H1 (cell line): ENCODE measurements at regions not wholly inside any gene's neighbourhood (a gene's known extent, or its start where the extent isn't known, plus 50 kb on each side); places are given as distances from the start of the nearest gene placed in this dataset.

Experiments
- CTCF ChIA-PET: fragments of 300-600 bp; sonication (Branson Sonifier 250); formaldehyde crosslinking; loops from one replicate; lab custom pipeline; 2021; ENCODE audit not compliant: partially characterized antibody; lab: Charles Lee
- POLR2A ChIA-PET: fragments of 300-600 bp; sonication (Branson Sonifier 250); formaldehyde crosslinking; loops from one replicate; lab custom pipeline; 2021; ENCODE audit warnings: inconsistent platforms; ENCODE audit not compliant: partially characterized antibody; lab: Charles Lee
- DNase-seq, 2 experiments: peaks; one replicate each; pipeline versions ENCODE4 v3.0.0 to v3.0.0-alpha.2; 2010 to 2022; ENCODE audit warnings: low spot score in 2 of 2, low read depth in 1 of 2, mixed read lengths in 1 of 2
- FAIRE-seq: peaks from 2 replicates; lab custom pipeline; 2011; peaks lifted over from hg19 to GRCh38; lab: Jason Lieb, UNC
- H2AFZ ChIP-seq: 2 replicates; pipeline ENCODE4 v1.8.1; 2012; ENCODE audit warnings: low read length, inconsistent platforms
- H2AK5ac ChIP-seq: 2 replicates; pipeline ENCODE4 v1.6.1; 2013; ENCODE audit warnings: low read depth, low read length
- H2BK120ac ChIP-seq: replicated peaks from 2 replicates; pipeline ENCODE3; 2013; ENCODE audit warnings: low read depth, low read length, inconsistent platforms
- H2BK12ac ChIP-seq: 2 replicates; pipeline ENCODE4 v1.6.1; 2013; ENCODE audit warnings: low read depth, low read length
- H2BK15ac ChIP-seq: 2 replicates; pipeline ENCODE4 v1.6.1; 2013; ENCODE audit warnings: low read length
- H2BK20ac ChIP-seq: 2 replicates; pipeline ENCODE4 v1.6.1; 2013; ENCODE audit warnings: low read length
- H2BK5ac ChIP-seq: 2 replicates; pipeline ENCODE4 v1.6.1; 2013; ENCODE audit warnings: low read depth, low read length
- H3K14ac ChIP-seq: 2 replicates; pipeline ENCODE4 v1.6.1; 2013; ENCODE audit warnings: inconsistent platforms; ENCODE audit not compliant: insufficient read length
- H3K18ac ChIP-seq: 2 replicates; pipeline ENCODE4 v1.6.1; 2013; ENCODE audit warnings: low read length; ENCODE audit errors: extremely low read depth
- H3K23ac ChIP-seq: 2 replicates; pipeline ENCODE4 v1.6.1; 2013; ENCODE audit warnings: inconsistent platforms; ENCODE audit not compliant: insufficient read length
- H3K23me2 ChIP-seq: 2 replicates; pipeline ENCODE4 v1.6.1; 2013; ENCODE audit warnings: low read depth, low read length
- H3K27ac ChIP-seq: 2 replicates; pipeline ENCODE4 v1.6.1; 2011; ENCODE audit warnings: low read depth, low read length, inconsistent platforms
- H3K27me3 ChIP-seq, 4 experiments: replicated peaks in 1 of 4; 1 replicate in 1 of 4; 2 replicates in 3 of 4; pipeline versions ENCODE4 v1.6.1 to v1.8.1; 2011 to 2013; ENCODE audit warnings: low read length in 3 of 4, mild to moderate bottlenecking in 3 of 4, inconsistent platforms in 2 of 4, mixed read lengths in 2 of 4, moderate library complexity in 1 of 4; ENCODE audit not compliant: control insufficient read depth in 3 of 4, insufficient read depth in 3 of 4; ENCODE audit errors: extremely low read depth in 1 of 4
- H3K36me3 ChIP-seq, 4 experiments: 2 replicates each; pipeline versions ENCODE4 v1.6.1 to v1.8.1; 2011 to 2013; ENCODE audit warnings: mild to moderate bottlenecking in 4 of 4, low read length in 3 of 4, moderate library complexity in 2 of 4, control low read depth in 1 of 4, inconsistent platforms in 1 of 4; ENCODE audit not compliant: insufficient read depth in 4 of 4, control insufficient read depth in 2 of 4
- H3K4ac ChIP-seq: replicated peaks from 2 replicates; pipeline ENCODE3; 2013; ENCODE audit warnings: low read length, low read depth, mixed read lengths, inconsistent platforms; ENCODE audit not compliant: insufficient read length
- H3K4me1 ChIP-seq, 4 experiments: replicated peaks in 1 of 4; 1 replicate in 1 of 4; 2 replicates in 3 of 4; pipeline versions ENCODE4 v1.6.1 to v1.8.1; 2011 to 2013; ENCODE audit warnings: low read length in 3 of 4, inconsistent platforms in 2 of 4, mixed read lengths in 1 of 4; ENCODE audit not compliant: insufficient read depth in 4 of 4, control insufficient read depth in 3 of 4
- H3K4me2 ChIP-seq, 2 experiments: 2 replicates each; pipeline versions ENCODE4 v1.6.1 to v1.8.1; 2011 to 2013; ENCODE audit warnings: low read depth in 2 of 2, low read length in 2 of 2, control low read depth in 1 of 2, inconsistent platforms in 1 of 2, mild to moderate bottlenecking in 1 of 2; ENCODE audit not compliant: insufficient read depth in 1 of 2
- H3K4me3 ChIP-seq, 4 experiments: fragments of 200-600, 300-600 bp in 1 of 4; sonication (generic), shearing (Covaris generic), sonication (Bioruptor Twin) in 1 of 4; 2 replicates each; pipeline versions ENCODE4 v1.5.1 to v1.8.1; 2011 to 2016; ENCODE audit warnings: low read length in 4 of 4, low read depth in 3 of 4, control low read depth in 2 of 4, inconsistent platforms in 2 of 4, mild to moderate bottlenecking in 2 of 4, mixed read lengths in 1 of 4, moderate library complexity in 1 of 4; ENCODE audit not compliant: insufficient read depth in 2 of 4; ENCODE audit errors: extremely low read depth in 1 of 4
- H3K56ac ChIP-seq: replicated peaks from 2 replicates; pipeline ENCODE3; 2013; ENCODE audit warnings: low read depth, mild to moderate bottlenecking, mixed read lengths, low read length, inconsistent platforms; ENCODE audit not compliant: insufficient read length
- H3K79me1 ChIP-seq: 2 replicates; pipeline ENCODE4 v1.6.1; 2013; ENCODE audit warnings: low read depth, low read length, control low read depth
- H3K79me2 ChIP-seq, 2 experiments: 2 replicates each; pipeline versions ENCODE4 v1.6.1 to v1.8.1; 2012 to 2013; ENCODE audit warnings: low read length in 2 of 2, mild to moderate bottlenecking in 2 of 2, inconsistent platforms in 1 of 2; ENCODE audit not compliant: insufficient read depth in 2 of 2, control insufficient read depth in 1 of 2
- H3K9ac ChIP-seq, 4 experiments: replicated peaks in 1 of 4; 1 replicate in 1 of 4; 2 replicates in 3 of 4; pipeline versions ENCODE4 v1.6.1 to v1.8.1; 2011 to 2013; ENCODE audit warnings: low read depth in 3 of 4, low read length in 3 of 4, control low read depth in 2 of 4, mild to moderate bottlenecking in 2 of 4, moderate library complexity in 2 of 4, inconsistent platforms in 1 of 4; ENCODE audit errors: extremely low read depth in 1 of 4
- H3K9me3 ChIP-seq, 2 experiments: 2 replicates each; pipeline versions ENCODE4 v1.6.1 to v1.8.1; 2012 to 2013; ENCODE audit warnings: mild to moderate bottlenecking in 2 of 2, moderate library complexity in 2 of 2, control low read depth in 1 of 2, inconsistent platforms in 1 of 2, low read depth in 1 of 2, low read length in 1 of 2, mixed read lengths in 1 of 2; ENCODE audit not compliant: insufficient read depth in 2 of 2
- H4K20me1 ChIP-seq, 2 experiments: replicated peaks in 1 of 2; 2 replicates each; pipeline versions ENCODE3 to v1.8.1; 2011 to 2013; ENCODE audit warnings: inconsistent platforms in 2 of 2, low read length in 2 of 2, mild to moderate bottlenecking in 1 of 2; ENCODE audit not compliant: insufficient read depth in 2 of 2, control insufficient read depth in 1 of 2
- H4K5ac ChIP-seq: 2 replicates; pipeline ENCODE4 v1.6.1; 2013; ENCODE audit warnings: low read length, low read depth, mixed read lengths, inconsistent platforms; ENCODE audit not compliant: insufficient read length
- H4K8ac ChIP-seq: 2 replicates; pipeline ENCODE4 v1.8.0; 2013; ENCODE audit warnings: mild to moderate bottlenecking, moderate library complexity, low read length, inconsistent platforms; ENCODE audit not compliant: insufficient read depth; ENCODE audit errors: extremely low read depth
- H4K91ac ChIP-seq: replicated peaks from 2 replicates; pipeline ENCODE3; 2013; ENCODE audit warnings: low read length, mixed read lengths, inconsistent platforms; ENCODE audit not compliant: insufficient read length
- BRCA1 ChIP-seq: IDR thresholded peaks from 2 replicates; pipeline ENCODE4 v1.6.1; 2012; ENCODE audit warnings: low read depth, low read length, improper control_type of control experiment
- CBX5 ChIP-seq: fragments of 300-800, 300-1000 bp; sonication (generic); IDR thresholded peaks from 2 replicates; pipeline ENCODE4 v1.7.1; 2016; ENCODE audit warnings: antibody characterized with exemption, low read length, low read depth
- RAD21 ChIP-seq, 2 experiments: IDR thresholded peaks in 1 of 2; conservative IDR thresholded peaks in 1 of 2; 2 replicates each; pipeline ENCODE4 v1.6.1; 2011; ENCODE audit warnings: low read depth in 2 of 2, low read length in 2 of 2, improper control_type of control experiment in 1 of 2, inconsistent platforms in 1 of 2, mild to moderate bottlenecking in 1 of 2, moderate library complexity in 1 of 2
- RNF2 ChIP-seq: fragments of 200-900, 300-1000 bp; sonication (generic); IDR thresholded peaks from 2 replicates; pipeline ENCODE4 v1.7.1; 2016; ENCODE audit warnings: borderline replicate concordance, low read depth, mild to moderate bottlenecking, antibody characterized with exemption, low read length; ENCODE audit not compliant: poor library complexity, severe bottlenecking; ENCODE audit errors: missing control alignments
- SP4 ChIP-seq: IDR thresholded peaks from 2 replicates; pipeline ENCODE4 v1.6.1; 2012; ENCODE audit warnings: low read length, inconsistent platforms
- WGBS, 2 experiments: shearing (Covaris generic) in 1 of 2; methylation state at CpG; one replicate each; pipeline versions ENCODE4 v1.1.6 to v1.1.7; 2013 to 2015; ENCODE audit warnings: low lambda C conversion rate in 2 of 2, mixed read lengths in 2 of 2, inconsistent platforms in 1 of 2, low coverage in 1 of 2, missing lambda C conversion rate in 1 of 2; ENCODE audit not compliant: insufficient replicate concordance in 2 of 2, insufficient coverage in 1 of 2, insufficient read length in 1 of 2; ENCODE audit errors: extremely low coverage in 1 of 2, missing lambda C conversion rate in 1 of 2; 5-methylcytosine and 5-hydroxymethylcytosine counted together

- no peak overlapping the region for H3K4ac ChIP-seq
- H3K36me3 ChIP-seq = no peaks in the 10 kb centered on the region
- H3K9me3 ChIP-seq = no peaks in the 10 kb centered on the region
- H3K18ac ChIP-seq = no peak overlapping the region
- ChIA-PET POLR2A (no interaction called here), CTCF (no interaction called here)
- H4K8ac ChIP-seq = no peak overlapping the region
- H2BK15ac ChIP-seq = no peak overlapping the region
- H3K23ac ChIP-seq = no peak overlapping the region
- H2AFZ ChIP-seq = no peak overlapping the region
- no peak overlapping the region; the same call in 1 of the 2 replicates for H3K27ac ChIP-seq
- no peak overlapping the region for H3K4me2 ChIP-seq
- no peak overlapping the region for H3K14ac ChIP-seq
- no peaks in the 10 kb centered on the region for H3K79me2 ChIP-seq
- H2BK5ac ChIP-seq = no peak overlapping the region
- H2BK120ac ChIP-seq = no peak overlapping the region
- DNase-seq = no peak
- no peaks in the 10 kb centered on the region for H3K79me1 ChIP-seq
- WGBS, 2 experiments = 88% methylated on average over 6 of the region's 6 CpGs; no CpG with 5 or more reads in 1 of the 2 experiments
- no peak overlapping the region for H2BK20ac ChIP-seq
- H3K27me3 ChIP-seq = no peaks in the 10 kb centered on the region; a peak in 1 of 7 replicates
- no peak overlapping the region for H3K4me3 ChIP-seq
- H3K56ac ChIP-seq = no peak overlapping the region
- no peak overlapping the region for H2BK12ac ChIP-seq
- no peaks in the 10 kb centered on the region for H3K4me1 ChIP-seq
- H3K9ac ChIP-seq = no peak overlapping the region
- FAIRE-seq = no peak
- no peak overlapping the region for H4K5ac ChIP-seq
- no peak overlapping the region for H2AK5ac ChIP-seq
- no peak overlapping the region for H4K91ac ChIP-seq
- H4K20me1 ChIP-seq = no peaks in the 10 kb centered on the region
- no peaks in the 10 kb centered on the region; the same call in 1 of the 2 replicates for H3K23me2 ChIP-seq
- TF ChIP-seq RAD21 (IDR thresholded peaks at IDR 0.05 in 1 of 2, conservative IDR thresholded peaks at IDR 0.05 in 1 of 2; ENCODE audit: low read depth in 2 of 2, low read length in 2 of 2) = peak; percentile 4 to 32; a peak in 3 of 4 replicates
- no peak for TF ChIP-seq BRCA1
- TF ChIP-seq CBX5 = no peak
- TF ChIP-seq RNF2 = no peak
- no peak for TF ChIP-seq SP4
Measured at GRCh38 chr14:97692084-97692483, 894.9 kb downstream of the VRK1 start.
